ENCODE measurements at regions not wholly inside any gene's neighbourhood (a gene's known extent, or its start where the extent isn't known, plus 50 kb on each side); places are given as distances from the start of the nearest gene placed in this dataset.

GRCh38 chr5:7961540-7961939, 92.6 kb downstream of the MTRR start:
- intact Hi-C loops (cut with micrococcal nuclease; ENCODE audit: unreplicated experiment), result no loop called here
- Histone ChIP-seq H3K4me1 (no peaks in the 10 kb centered on the region), H3K4me3 (ENCODE audit: low read depth, low read length) (no peak overlapping the region), H3K36me3 (ENCODE audit: control insufficient read depth, insufficient read depth, low read length) (no peaks in the 10 kb centered on the region), H3K27me3 (replicated peaks; ENCODE audit: control insufficient read depth, insufficient read depth, low read length) (no peaks in the 10 kb centered on the region), H3K9me3 (no peaks in the 10 kb centered on the region)
- Mint-ChIP-seq H3K4me3 (ENCODE audit: unreplicated experiment) (no peak overlapping the region), H3K27ac (ENCODE audit: unreplicated experiment) (no peak overlapping the region), H3K4me1 (ENCODE audit: low read depth, unreplicated experiment) (no peaks in the 10 kb centered on the region), H3K27me3 (ENCODE audit: insufficient read depth, unreplicated experiment) (peaks cover 10% of the 10 kb centered on the region), H3K9me3 (ENCODE audit: unreplicated experiment) (peaks cover 2% of the 10 kb centered on the region), H3K36me3 (ENCODE audit: insufficient read depth, unreplicated experiment) (no peaks in the 10 kb centered on the region)
- no peak for DNase-seq
- ChIA-PET POLR2A (no interaction called here), CTCF (no interaction called here)
- BruUV-seq (replicated peaks), result no TSS peak
- no peak for TF ChIP-seq CTCF (IDR thresholded peaks at IDR 0.05; ENCODE audit: insufficient read depth in 1 of 2, low read depth in 1 of 2, low read length in 1 of 2, severe bottlenecking in 1 of 2, unreplicated experiment in 1 of 2)

DNA sequence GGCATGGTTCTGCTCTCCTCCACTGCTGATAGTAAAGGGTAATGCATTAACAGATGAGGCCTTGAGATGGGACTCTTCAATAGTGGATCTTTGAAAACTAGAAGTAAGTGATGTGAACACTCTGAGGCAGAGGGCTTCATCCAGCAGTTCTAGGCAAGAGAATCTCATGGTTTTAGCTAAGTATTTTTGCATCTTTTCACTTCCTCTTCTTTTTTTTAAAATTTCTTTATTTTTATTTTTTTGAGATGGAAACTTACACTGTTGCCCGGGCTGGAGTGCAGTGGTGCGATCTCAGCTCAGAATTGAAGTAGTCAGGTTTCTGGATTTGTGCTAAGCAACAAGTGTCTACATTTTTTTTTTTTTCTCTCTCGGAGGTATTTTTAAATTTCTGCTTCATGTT, 101.9 kb downstream of the MTRR start:
- DNase-seq, result no peak
- Mint-ChIP-seq H3K27me3 (ENCODE audit: insufficient read depth, unreplicated experiment) (peaks cover 18% of the 10 kb centered on the region), H3K36me3 (ENCODE audit: insufficient read depth, unreplicated experiment) (no peaks in the 10 kb centered on the region), H3K4me3 (ENCODE audit: unreplicated experiment) (no peak overlapping the region), H3K4me1 (ENCODE audit: low read depth, unreplicated experiment) (no peaks in the 10 kb centered on the region), H3K9me3 (ENCODE audit: unreplicated experiment) (peaks cover 8% of the 10 kb centered on the region), H3K27ac (ENCODE audit: unreplicated experiment) (no peak overlapping the region)
- H3K36me3 ChIP-seq (ENCODE audit: control insufficient read depth, insufficient read depth, low read length), result no peaks in the 10 kb centered on the region
- ChIA-PET POLR2A (no interaction called here), CTCF (no interaction called here)
- no peaks in the 10 kb centered on the region for H3K9me3 ChIP-seq
- H3K27me3 ChIP-seq (replicated peaks; ENCODE audit: control insufficient read depth, insufficient read depth, low read length), result no peaks in the 10 kb centered on the region
- no TSS peak for BruUV-seq (replicated peaks)
- no peaks in the 10 kb centered on the region for H3K4me1 ChIP-seq
- intact Hi-C loops (cut with micrococcal nuclease; ENCODE audit: unreplicated experiment), result no loop called here
- H3K4me3 ChIP-seq (ENCODE audit: low read depth, low read length), result no peak overlapping the region
- TF ChIP-seq CTCF (IDR thresholded peaks at IDR 0.05; ENCODE audit: insufficient read depth in 1 of 2, low read depth in 1 of 2, low read length in 1 of 2, severe bottlenecking in 1 of 2, unreplicated experiment in 1 of 2), result no peak

- H3K4me1 ChIP-seq, result no peaks in the 10 kb centered on the region
- H3K27me3 Mint-ChIP-seq (ENCODE audit: insufficient read depth, unreplicated experiment), result peaks cover 9% of the 10 kb centered on the region
- ChIA-PET POLR2A (no interaction called here), CTCF (no interaction called here)
- no peaks in the 10 kb centered on the region for H3K9me3 ChIP-seq
- no peaks in the 10 kb centered on the region for H3K4me1 Mint-ChIP-seq (ENCODE audit: low read depth, unreplicated experiment)
- DNase-seq, result no peak
- H3K36me3 ChIP-seq (ENCODE audit: control insufficient read depth, insufficient read depth, low read length), result no peaks in the 10 kb centered on the region
- no peaks in the 10 kb centered on the region for H3K36me3 Mint-ChIP-seq (ENCODE audit: insufficient read depth, unreplicated experiment)
- no peak overlapping the region for H3K4me3 Mint-ChIP-seq (ENCODE audit: unreplicated experiment)
- H3K4me3 ChIP-seq (ENCODE audit: low read depth, low read length), result no peak overlapping the region
- no peak overlapping the region for H3K27ac Mint-ChIP-seq (ENCODE audit: unreplicated experiment)
- no peaks in the 10 kb centered on the region for H3K27me3 ChIP-seq (replicated peaks; ENCODE audit: control insufficient read depth, insufficient read depth, low read length)
- intact Hi-C loops (cut with micrococcal nuclease; ENCODE audit: unreplicated experiment), result no loop called here
- no TSS peak for BruUV-seq (replicated peaks)
- no peaks in the 10 kb centered on the region for H3K9me3 Mint-ChIP-seq (ENCODE audit: unreplicated experiment)
- TF ChIP-seq CTCF (IDR thresholded peaks at IDR 0.05; ENCODE audit: insufficient read depth in 1 of 2, low read depth in 1 of 2, low read length in 1 of 2, severe bottlenecking in 1 of 2, unreplicated experiment in 1 of 2), result no peak
Measured at GRCh38 chr5:7976411-7977190, 107.7 kb downstream of the MTRR start.

Data from Caco-2 (cell line).